IMR-90 (cell line): ENCODE measurements at regions not wholly inside any gene's neighbourhood (a gene's known extent, or its start where the extent isn't known, plus 50 kb on each side); places are given as distances from the start of the nearest gene placed in this dataset.

ENCODE experiments used
- ATAC-seq: fragments of 200-7000 bp; cut with Tn5 transposase; 2 replicates; pipeline ENCODE4 v1.9.1; 2020; ENCODE audit warnings: low read depth, mild to moderate bottlenecking, moderate library complexity
- BruUV-seq: library from RNA; stranded (reverse); fragments of 400-500 nt; replicated peaks from 2 replicates; lab custom pipeline; 2021; lab: Mats Ljungman, UMichigan
- CTCF ChIA-PET: fragments of 300-600 bp; formaldehyde crosslinking; extraction: SDS; loops from one replicate; lab custom pipeline; 2021; ENCODE audit warnings: antibody characterized with exemption; lab: Yijun Ruan, JAX
- POLR2A ChIA-PET: fragments of 300-600 bp; sonication (Branson Sonifier 250); formaldehyde crosslinking; loops from one replicate; lab custom pipeline; 2022; ENCODE audit warnings: antibody characterized with exemption; ENCODE audit not compliant: unreplicated experiment; lab: Charles Lee
- DNase-seq: peaks from one replicate; pipeline ENCODE4 v3.0.0; 2013
- H2AFZ ChIP-seq: replicated peaks from 2 replicates; pipeline ENCODE3; 2013; ENCODE audit warnings: low read length, mild to moderate bottlenecking; ENCODE audit not compliant: poor library complexity
- H2AK5ac ChIP-seq: 2 replicates; pipeline ENCODE4 v1.6.1; 2013; ENCODE audit warnings: low read depth, low read length, inconsistent platforms
- H2AK9ac ChIP-seq: replicated peaks from 2 replicates; pipeline ENCODE3; 2013; ENCODE audit warnings: mild to moderate bottlenecking, low read depth, low read length, moderate library complexity; ENCODE audit not compliant: poor library complexity
- H2BK120ac ChIP-seq: 2 replicates; pipeline ENCODE4 v1.6.1; 2013; ENCODE audit warnings: low read depth, low read length, inconsistent platforms
- H2BK15ac ChIP-seq: 3 replicates; pipeline ENCODE4 v1.6.1; 2013; ENCODE audit warnings: low read depth, low read length, inconsistent platforms
- H2BK20ac ChIP-seq: 2 replicates; pipeline ENCODE4 v1.6.1; 2013; ENCODE audit warnings: low read depth, mild to moderate bottlenecking, inconsistent platforms, low read length, moderate library complexity
- H2BK5ac ChIP-seq: 2 replicates; pipeline ENCODE4 v1.6.1; 2013; ENCODE audit warnings: mild to moderate bottlenecking, low read depth, low read length, inconsistent platforms; ENCODE audit not compliant: poor library complexity, severe bottlenecking
- H3K14ac ChIP-seq: replicated peaks from 2 replicates; pipeline ENCODE4 v1.6.1; 2013; ENCODE audit warnings: low read depth, low read length, inconsistent platforms
- H3K18ac ChIP-seq: 2 replicates; pipeline ENCODE4 v1.6.1; 2013; ENCODE audit warnings: low read depth, low read length, control low read depth
- H3K23ac ChIP-seq: 2 replicates; pipeline ENCODE4 v1.6.1; 2013; ENCODE audit warnings: low read depth, low read length, inconsistent platforms
- H3K27ac ChIP-seq: 2 replicates; pipeline ENCODE4 v1.5.1; 2013; ENCODE audit warnings: mild to moderate bottlenecking, control low read depth, low read length; ENCODE audit not compliant: insufficient read depth
- H3K27me3 ChIP-seq: 2 replicates; pipeline ENCODE4 v1.6.1; 2013; ENCODE audit warnings: low read length; ENCODE audit not compliant: control insufficient read depth, insufficient read depth
- H3K36me3 ChIP-seq: 2 replicates; pipeline ENCODE4 v1.6.1; 2013; ENCODE audit warnings: low read length, mixed read lengths; ENCODE audit not compliant: control insufficient read depth, insufficient read depth
- H3K4ac ChIP-seq: 2 replicates; pipeline ENCODE4 v1.6.1; 2013; ENCODE audit warnings: low read depth, low read length, inconsistent platforms
- H3K4me1 ChIP-seq: 2 replicates; pipeline ENCODE4 v1.6.1; 2013; ENCODE audit warnings: low read length, mixed read lengths; ENCODE audit not compliant: control insufficient read depth, insufficient read depth
- H3K4me2 ChIP-seq: 2 replicates; pipeline ENCODE4 v1.6.1; 2013; ENCODE audit warnings: low read depth, mild to moderate bottlenecking, control low read depth, low read length, moderate library complexity
- H3K4me3 ChIP-seq: 2 replicates; pipeline ENCODE4 v1.5.1; 2013; ENCODE audit warnings: low read depth, mild to moderate bottlenecking, control low read depth, low read length, moderate library complexity; ENCODE audit not compliant: insufficient read depth
- H3K56ac ChIP-seq: 2 replicates; pipeline ENCODE4 v1.6.1; 2013; ENCODE audit warnings: low read length, inconsistent platforms; ENCODE audit not compliant: insufficient read depth; ENCODE audit errors: extremely low read depth
- H3K79me1 ChIP-seq, 2 experiments: 2 replicates each; pipeline ENCODE4 v1.6.1; 2013; ENCODE audit warnings: low read length in 2 of 2, inconsistent platforms in 1 of 2, low read depth in 1 of 2
- H3K9ac ChIP-seq: 2 replicates; pipeline ENCODE4 v1.6.1; 2013; ENCODE audit warnings: low read depth, low read length, control low read depth
- H3K9me1 ChIP-seq: 2 replicates; pipeline ENCODE4 v1.6.1; 2013; ENCODE audit warnings: low read length, inconsistent platforms; ENCODE audit not compliant: insufficient read depth
- H3K9me3 ChIP-seq: 2 replicates; pipeline ENCODE4 v1.6.1; 2013; ENCODE audit warnings: low read length; ENCODE audit not compliant: control insufficient read depth, insufficient read depth
- H4K20me1 ChIP-seq: 2 replicates; pipeline ENCODE4 v1.6.1; 2013; ENCODE audit warnings: low read length, inconsistent platforms; ENCODE audit not compliant: insufficient read depth
- H4K5ac ChIP-seq: 2 replicates; pipeline ENCODE4 v1.6.1; 2013; ENCODE audit warnings: mild to moderate bottlenecking, low read depth, low read length, control low read depth
- H4K8ac ChIP-seq, 2 experiments: 2 replicates each; pipeline ENCODE4 v1.6.1; 2013; ENCODE audit warnings: low read depth in 2 of 2, low read length in 2 of 2, control low read depth in 1 of 2, inconsistent platforms in 1 of 2
- H4K91ac ChIP-seq: 2 replicates; pipeline ENCODE4 v1.6.1; 2013; ENCODE audit warnings: low read depth, low read length, inconsistent platforms; ENCODE audit not compliant: insufficient read depth
- CEBPB ChIP-seq: IDR thresholded peaks from 2 replicates; pipeline ENCODE4 v1.6.1; 2012; ENCODE audit warnings: low read depth, low read length, improper control_type of control experiment
- FOS ChIP-seq: fragments of 150-350 bp; IDR thresholded peaks from 2 replicates; pipeline ENCODE4 v1.6.1; 2016; ENCODE audit warnings: low read depth, low read length
- MAFK ChIP-seq: IDR thresholded peaks from 2 replicates; pipeline ENCODE4 v1.6.1; 2012; ENCODE audit warnings: low read depth, low read length, improper control_type of control experiment
- MAZ ChIP-seq: IDR thresholded peaks from 2 replicates; pipeline ENCODE4 v1.6.1; 2012; ENCODE audit warnings: low read depth, mild to moderate bottlenecking, low read length, improper control_type of control experiment, moderate library complexity, borderline replicate concordance
- SMC3 ChIP-seq: fragments of 150-350 bp; IDR thresholded peaks from 2 replicates; pipeline ENCODE4 v1.6.1; 2016; ENCODE audit warnings: low read depth, mild to moderate bottlenecking, antibody characterized with exemption, low read length, moderate library complexity
- USF2 ChIP-seq: fragments of 150-350 bp; IDR thresholded peaks from 2 replicates; pipeline ENCODE4 v1.6.1; 2017; ENCODE audit warnings: mild to moderate bottlenecking, antibody characterized with exemption, low read length, low read depth
- WGBS, 2 experiments: methylation state at CpG; one replicate each; pipeline versions ENCODE4 v1.1.5 to v1.1.7; 2013; ENCODE audit warnings: missing lambda C conversion rate in 2 of 2; ENCODE audit not compliant: insufficient read length in 1 of 2; ENCODE audit errors: extremely low coverage in 2 of 2; 5-methylcytosine and 5-hydroxymethylcytosine counted together
- dilution Hi-C: fragments of 300-500 bp; cut with HindIII; formaldehyde crosslinking; loops from one replicate; pipeline ENCODE4 v1.14.3; 2018; ENCODE audit warnings: low sequenced_read_pairs; ENCODE audit not compliant: unreplicated experiment
- in situ Hi-C: fragments of 300-500 bp; cut with MboI; formaldehyde crosslinking; loops from 3 replicates; pipeline ENCODE4 v1.14.3; 2019; ENCODE audit warnings: low sequenced_read_pairs, inconsistent platforms, mixed read lengths
- intact Hi-C: fragments of 100-400 bp; cut with micrococcal nuclease; formaldehyde crosslinking; loops from 2 replicates; pipeline ENCODE4 v1.10.0; 2022

GRCh38 chr22:27467711-27468110, 333.8 kb downstream of the MN1 start:
- no peak for DNase-seq
- no peak for ATAC-seq
- no peak overlapping the region for H2AK9ac ChIP-seq
- no peak overlapping the region for H3K14ac ChIP-seq
- no peak overlapping the region for H2BK120ac ChIP-seq
- dilution Hi-C loops (no loop called here), in situ Hi-C loops (no loop called here), intact Hi-C loops (no loop called here)
- H3K23ac ChIP-seq: no peak overlapping the region
- H3K9me1 ChIP-seq: peaks cover 3% of the 10 kb centered on the region; the same call in 1 of the 2 replicates
- H3K18ac ChIP-seq: no peak overlapping the region
- H3K79me1 ChIP-seq: no peaks in the 10 kb centered on the region
- CTCF ChIA-PET: no interaction called here
- 0% methylated on average over 1 of the region's 10 CpGs; no CpG with 5 or more reads in 1 of the 2 experiments for WGBS, 2 experiments
- H3K56ac ChIP-seq: no peak overlapping the region
- peaks cover 9% of the 10 kb centered on the region; the same call in 1 of the 2 replicates for H3K27me3 ChIP-seq
- no peak overlapping the region for H2AFZ ChIP-seq
- peaks cover 3% of the 10 kb centered on the region; the same call in 1 of the 2 replicates for H3K9me3 ChIP-seq
- H3K27ac ChIP-seq: no peak overlapping the region
- H3K36me3 ChIP-seq: no peaks in the 10 kb centered on the region
- H3K4me3 ChIP-seq: no peak overlapping the region
- no peak overlapping the region for H3K4me2 ChIP-seq
- no peak overlapping the region for H2AK5ac ChIP-seq
- no peak overlapping the region for H4K8ac ChIP-seq
- peaks cover 5% of the 10 kb centered on the region; the same call in 1 of the 2 replicates for H3K4me1 ChIP-seq
- no peak overlapping the region for H3K4ac ChIP-seq
- TF ChIP-seq MAFK (no peak), FOS (no peak), USF2 (no peak), MAZ (no peak), CEBPB (no peak), SMC3 (no peak)
- POLR2A ChIA-PET: no interaction called here
- H3K9ac ChIP-seq: no peak overlapping the region
- H4K20me1 ChIP-seq: no peaks in the 10 kb centered on the region
- no peak overlapping the region for H2BK20ac ChIP-seq
- no TSS peak for BruUV-seq
- H4K91ac ChIP-seq: no peak overlapping the region
- no peak overlapping the region for H2BK5ac ChIP-seq
- H2BK15ac ChIP-seq: no peak overlapping the region
- H4K5ac ChIP-seq: no peak overlapping the region
